ENCODE measurements at regions not wholly inside any gene's neighbourhood (a gene's known extent, or its start where the extent isn't known, plus 50 kb on each side); places are given as distances from the start of the nearest gene placed in this dataset.
A peak's percentile ranks its signal among the peaks of the same experiment; 100 is the strongest.

DNA sequence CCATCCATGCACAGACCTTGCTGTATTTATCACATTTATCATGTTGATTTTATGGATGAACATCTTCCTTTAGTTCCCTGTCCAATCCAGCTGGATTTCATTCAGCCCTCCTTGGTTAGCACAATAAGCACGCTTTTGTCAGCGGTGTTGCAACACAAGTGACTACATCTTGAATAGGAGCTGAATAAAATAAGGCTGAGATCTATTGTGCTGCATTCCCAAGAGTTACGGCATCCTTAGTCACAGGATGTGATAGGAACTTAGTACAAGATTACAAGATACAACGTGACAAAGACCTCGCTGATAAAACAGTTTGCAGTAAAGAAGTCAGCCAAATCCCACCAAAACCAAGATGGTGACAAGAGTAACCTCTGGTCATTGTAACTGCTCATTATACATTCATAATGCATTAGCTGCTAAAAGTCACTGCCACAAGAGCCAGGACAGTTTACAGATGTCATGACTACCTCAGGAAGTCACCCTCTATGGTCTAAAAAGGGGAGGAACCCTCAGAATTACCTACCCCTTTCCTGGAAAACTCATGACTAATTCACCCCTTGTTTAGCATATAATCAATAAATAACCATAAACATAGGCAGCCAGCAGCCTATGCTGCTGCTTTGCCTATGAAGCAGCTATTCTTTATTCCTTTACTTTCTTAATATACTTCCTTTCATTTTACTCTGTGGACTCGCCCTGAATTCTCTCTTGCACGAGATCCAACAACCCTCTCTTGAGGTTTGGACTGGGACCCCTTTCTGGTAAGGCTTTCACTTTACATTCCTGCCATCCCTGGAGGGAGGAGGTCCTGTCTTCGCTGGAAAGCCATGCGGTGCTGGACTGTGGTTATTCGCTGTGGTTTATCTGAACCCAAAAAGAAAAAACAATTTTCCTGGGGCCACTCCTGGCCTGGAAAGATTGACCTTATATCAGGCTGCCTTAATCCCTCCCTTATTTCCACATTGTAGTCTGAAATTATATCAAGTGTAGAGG is 522.6 kb upstream of the AMELY start:
- Histone ChIP-seq H3K4me1 (ENCODE audit: control insufficient read depth in 2 of 3, insufficient read depth in 2 of 3, low read depth in 1 of 3, low read length in 3 of 3) (no peaks in the 10 kb centered on the region), H3K9ac (ENCODE audit: low read length in 3 of 3) (no peak overlapping the region), H3K36me3 (ENCODE audit: control insufficient read depth in 2 of 3, insufficient read depth in 3 of 3, low read length in 3 of 3) (no peaks in the 10 kb centered on the region), H3K27ac (ENCODE audit: low read depth in 2 of 2, low read length in 2 of 2) (no peak overlapping the region), H3K27me3 (ENCODE audit: control insufficient read depth, insufficient read depth, low read length) (no peaks in the 10 kb centered on the region), H3K9me3 (ENCODE audit: control insufficient read depth in 2 of 3, insufficient read depth in 1 of 3, low read length in 3 of 3) (no peaks in the 10 kb centered on the region), H3K4me3 (ENCODE audit: low read length in 3 of 3) (no peak overlapping the region)
- intact Hi-C loops (cut with DNase I), result no loop called here
- FAIRE-seq, result no peak
- no peak for TF ChIP-seq CTCF (IDR thresholded peaks at IDR 0.05; ENCODE audit: borderline replicate concordance, extremely low read depth, insufficient read depth)
- no peak for DNase-seq

DNA sequence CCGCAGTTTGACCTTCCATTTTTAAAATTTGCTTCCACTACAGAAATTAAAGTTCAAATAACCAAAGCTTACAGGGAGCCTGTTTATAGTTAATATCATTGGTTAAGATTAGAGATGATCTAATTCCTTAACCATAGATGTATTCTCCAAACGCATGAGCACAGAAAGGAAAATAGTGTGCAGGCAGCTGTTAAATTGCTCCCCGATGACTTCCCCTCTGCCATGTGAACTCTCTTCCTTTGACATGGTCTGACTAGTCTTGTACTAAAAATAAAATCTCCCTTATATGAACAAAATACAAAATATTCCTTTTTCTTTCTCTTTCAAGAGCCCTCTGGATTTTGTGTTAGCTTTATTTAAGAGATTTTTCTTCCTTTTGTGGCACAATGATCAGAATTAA is 507.6 kb upstream of the AMELY start:
- DNase-seq (peak in 1 of 5 donors; percentile 0), FAIRE-seq (no peak)
- Histone ChIP-seq H3K4me3 (ENCODE audit: low read length in 3 of 3) (no peak overlapping the region), H3K4me1 (ENCODE audit: control insufficient read depth in 2 of 3, insufficient read depth in 2 of 3, low read depth in 1 of 3, low read length in 3 of 3) (no peaks in the 10 kb centered on the region), H3K27ac (ENCODE audit: low read depth in 2 of 2, low read length in 2 of 2) (no peak overlapping the region), H3K9me3 (ENCODE audit: control insufficient read depth in 2 of 3, insufficient read depth in 1 of 3, low read length in 3 of 3) (no peaks in the 10 kb centered on the region), H3K36me3 (ENCODE audit: control insufficient read depth in 2 of 3, insufficient read depth in 3 of 3, low read length in 3 of 3) (no peaks in the 10 kb centered on the region), H3K27me3 (ENCODE audit: control insufficient read depth, insufficient read depth, low read length) (no peaks in the 10 kb centered on the region), H3K9ac (ENCODE audit: low read length in 3 of 3) (no peak overlapping the region)
- no peak for TF ChIP-seq CTCF (IDR thresholded peaks at IDR 0.05; ENCODE audit: borderline replicate concordance, extremely low read depth, insufficient read depth)
- intact Hi-C loops (cut with DNase I), result no loop called here

DNA sequence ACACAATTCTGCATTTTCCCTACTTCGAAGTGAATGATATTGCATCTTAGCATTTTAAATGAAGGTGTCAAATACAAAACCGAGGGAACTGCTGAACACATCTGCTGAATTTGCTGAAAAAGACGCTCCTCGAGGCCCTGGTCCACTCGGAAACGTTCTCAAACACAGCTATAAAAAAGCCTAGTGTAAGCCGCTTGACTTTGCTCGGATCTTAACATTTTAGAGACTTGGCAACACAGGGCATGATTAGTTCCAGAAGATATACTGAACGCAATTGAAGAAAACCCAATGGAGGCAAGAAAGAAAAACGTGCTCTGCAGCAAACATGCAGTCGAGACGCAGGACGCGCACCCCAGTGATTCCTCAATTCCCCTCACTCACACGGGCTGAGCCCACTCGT is 506.4 kb upstream of the AMELY start:
- Histone ChIP-seq H3K9ac (ENCODE audit: low read length in 3 of 3) (no peak overlapping the region), H3K27ac (ENCODE audit: low read depth in 2 of 2, low read length in 2 of 2) (no peak overlapping the region), H3K4me1 (ENCODE audit: control insufficient read depth in 2 of 3, insufficient read depth in 2 of 3, low read depth in 1 of 3, low read length in 3 of 3) (no peaks in the 10 kb centered on the region), H3K9me3 (ENCODE audit: control insufficient read depth in 2 of 3, insufficient read depth in 1 of 3, low read length in 3 of 3) (no peaks in the 10 kb centered on the region), H3K4me3 (ENCODE audit: low read length in 3 of 3) (no peak overlapping the region), H3K27me3 (ENCODE audit: control insufficient read depth, insufficient read depth, low read length) (no peaks in the 10 kb centered on the region), H3K36me3 (ENCODE audit: control insufficient read depth in 2 of 3, insufficient read depth in 3 of 3, low read length in 3 of 3) (no peaks in the 10 kb centered on the region)
- DNase-seq, result no peak
- TF ChIP-seq CTCF (IDR thresholded peaks at IDR 0.05; ENCODE audit: borderline replicate concordance, extremely low read depth, insufficient read depth), result no peak
- intact Hi-C loops (cut with DNase I), result no loop called here
- FAIRE-seq, result no peak

Data from kidney (tissue), 13 donors.